Mucosa of descending colon (tissue), 3 donors: ENCODE measurements at regions not wholly inside any gene's neighbourhood (a gene's known extent, or its start where the extent isn't known, plus 50 kb on each side); places are given as distances from the start of the nearest gene placed in this dataset.

Experiments
- ATAC-seq: fragments of 200-7000 bp; cut with Tn5 transposase; one replicate; pipeline ENCODE4 v1.9.1; 2020; ENCODE audit warnings: mild to moderate bottlenecking, moderate library complexity
- DNase-seq, 3 donors: peaks; one replicate each; pipeline ENCODE4 v3.0.0-alpha.2; 2020
- H3K36me3 ChIP-seq: fragments of 200-600 bp; one replicate; pipeline ENCODE4 v1.8.0; 2021; ENCODE audit warnings: low read depth, mild to moderate bottlenecking
- H3K4me1 ChIP-seq: fragments of 200-600 bp; one replicate; pipeline ENCODE4 v1.8.0; 2021; ENCODE audit warnings: low read depth, mild to moderate bottlenecking
- H3K4me3 ChIP-seq: fragments of 200-600 bp; one replicate; pipeline ENCODE4 v1.8.0; 2021; ENCODE audit warnings: mild to moderate bottlenecking
- H3K9me3 ChIP-seq: fragments of 200-600 bp; one replicate; pipeline ENCODE4 v1.8.0; 2021; ENCODE audit warnings: mild to moderate bottlenecking
- intact Hi-C, 2 donors: fragments of 100-400 bp; cut with DNase I in 1 of 2; cut with micrococcal nuclease in 1 of 2; formaldehyde crosslinking; loops; one replicate each; pipeline versions ENCODE4 v1.11.0 to v1.11.1; 2022; cut with DNase I, micrococcal nuclease
- TF ChIP-seq, protein P1 (sequence below): fragments of 200-600 bp; IDR thresholded peaks from one replicate; pipeline ENCODE4 v1.8.0; 2022; ENCODE audit warnings: antibody characterized with exemption, mild to moderate bottlenecking
- donor health status: DM: no; HTN: no; CAD: no; lungs with moderate emphysema.
- donor health status: DM: no; HTN: no; CAD: no.
- donor health status: DM: no; HTN: yes; CAD: no.

DNA sequence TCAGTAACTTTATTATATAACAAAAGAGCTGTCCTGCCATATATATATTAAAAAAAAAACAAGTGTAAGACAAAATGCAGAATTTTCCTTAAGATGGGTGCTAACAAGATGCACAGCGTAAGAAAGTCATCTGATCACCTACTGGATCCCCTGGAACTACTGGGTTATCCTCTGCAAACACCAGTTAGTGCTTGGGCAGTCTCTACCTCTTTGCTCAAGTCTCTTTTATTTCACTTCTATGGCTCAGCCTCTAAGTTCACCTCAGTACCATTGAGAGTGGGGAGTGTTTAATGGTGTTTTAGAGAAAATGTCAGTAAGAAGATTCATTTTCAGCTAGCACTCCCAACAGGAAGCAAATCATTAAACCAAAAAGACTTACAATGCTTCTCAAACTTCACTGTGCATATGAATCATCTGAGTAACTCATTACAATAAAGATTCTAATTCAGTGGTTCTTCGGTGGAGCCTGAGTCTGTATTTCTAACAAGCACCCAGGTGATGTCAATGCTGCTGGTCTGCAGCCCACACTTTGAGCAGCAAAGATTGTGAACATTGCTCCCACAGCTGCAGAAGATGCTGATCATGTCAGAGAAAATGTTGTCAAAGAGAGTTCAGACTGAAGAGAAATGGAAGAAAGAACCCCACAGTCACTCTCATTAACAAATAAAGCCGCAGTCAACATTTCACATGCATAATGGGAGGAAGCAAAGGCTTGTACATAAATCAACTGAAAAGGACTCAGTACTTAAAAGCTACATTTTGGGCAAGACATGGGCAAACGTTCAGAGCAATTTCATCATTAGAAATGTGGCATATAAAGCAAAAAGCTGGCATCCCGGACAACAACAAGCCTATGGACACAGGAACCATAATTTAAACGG lies 227.1 kb upstream of the ATP11B start:
- H3K4me3 ChIP-seq, result no peak overlapping the region
- ATAC-seq (no peak), DNase-seq (no peak)
- TF ChIP-seq, protein P1, sequence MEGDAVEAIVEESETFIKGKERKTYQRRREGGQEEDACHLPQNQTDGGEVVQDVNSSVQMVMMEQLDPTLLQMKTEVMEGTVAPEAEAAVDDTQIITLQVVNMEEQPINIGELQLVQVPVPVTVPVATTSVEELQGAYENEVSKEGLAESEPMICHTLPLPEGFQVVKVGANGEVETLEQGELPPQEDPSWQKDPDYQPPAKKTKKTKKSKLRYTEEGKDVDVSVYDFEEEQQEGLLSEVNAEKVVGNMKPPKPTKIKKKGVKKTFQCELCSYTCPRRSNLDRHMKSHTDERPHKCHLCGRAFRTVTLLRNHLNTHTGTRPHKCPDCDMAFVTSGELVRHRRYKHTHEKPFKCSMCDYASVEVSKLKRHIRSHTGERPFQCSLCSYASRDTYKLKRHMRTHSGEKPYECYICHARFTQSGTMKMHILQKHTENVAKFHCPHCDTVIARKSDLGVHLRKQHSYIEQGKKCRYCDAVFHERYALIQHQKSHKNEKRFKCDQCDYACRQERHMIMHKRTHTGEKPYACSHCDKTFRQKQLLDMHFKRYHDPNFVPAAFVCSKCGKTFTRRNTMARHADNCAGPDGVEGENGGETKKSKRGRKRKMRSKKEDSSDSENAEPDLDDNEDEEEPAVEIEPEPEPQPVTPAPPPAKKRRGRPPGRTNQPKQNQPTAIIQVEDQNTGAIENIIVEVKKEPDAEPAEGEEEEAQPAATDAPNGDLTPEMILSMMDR, result no peak
- no peaks in the 10 kb centered on the region for H3K9me3 ChIP-seq
- H3K4me1 ChIP-seq, result no peaks in the 10 kb centered on the region
- H3K36me3 ChIP-seq, result no peaks in the 10 kb centered on the region
- intact Hi-C loops, result no loop called here

DNA sequence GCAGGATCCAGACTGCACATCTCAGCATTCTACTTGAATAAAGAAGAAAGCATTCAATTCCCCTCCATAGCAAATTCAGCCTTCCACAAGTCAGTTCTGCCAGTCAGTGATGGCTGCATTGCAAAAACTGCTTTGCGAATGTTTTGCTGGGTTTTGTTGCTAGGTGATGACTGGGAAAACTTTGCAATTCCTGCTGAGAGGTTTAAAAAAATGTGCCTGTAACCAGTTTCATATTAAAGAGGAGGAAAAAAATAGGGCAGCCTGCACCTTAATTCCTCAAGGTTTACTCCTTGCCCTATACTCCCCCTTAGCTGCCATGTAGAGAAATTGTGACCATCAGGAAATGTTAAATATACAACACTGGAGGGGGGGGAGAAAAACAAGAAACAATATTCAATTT lies 225.6 kb upstream of the ATP11B start:
- TF ChIP-seq, protein P1, result no peak
- intact Hi-C loops, result no loop called here
- no peaks in the 10 kb centered on the region for H3K4me1 ChIP-seq
- H3K4me3 ChIP-seq, result no peak overlapping the region
- DNase-seq (no peak), ATAC-seq (no peak)
- no peaks in the 10 kb centered on the region for H3K36me3 ChIP-seq
- no peaks in the 10 kb centered on the region for H3K9me3 ChIP-seq

DNA sequence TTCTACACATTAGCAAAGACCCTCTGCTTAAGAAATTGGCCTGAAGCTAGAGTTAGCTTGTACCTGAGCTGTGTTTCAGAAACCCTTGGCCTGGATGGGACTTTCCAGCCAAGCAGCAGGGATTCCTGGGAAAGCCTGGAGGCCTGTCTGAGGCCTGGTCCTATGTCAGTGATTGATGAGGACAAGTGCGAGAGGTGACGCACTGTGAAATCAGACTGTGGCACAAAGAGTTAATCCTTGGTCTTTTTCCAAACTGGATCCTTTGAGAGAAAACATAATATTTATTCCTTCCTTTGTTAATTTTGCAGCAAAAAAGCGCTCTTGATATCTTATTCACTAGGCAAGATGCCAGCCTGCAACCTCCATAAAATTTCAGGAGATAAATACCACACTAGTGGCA lies 225.0 kb upstream of the ATP11B start:
- intact Hi-C loops, result no loop called here
- TF ChIP-seq, protein P1, result no peak
- ATAC-seq, result no peak

DNA sequence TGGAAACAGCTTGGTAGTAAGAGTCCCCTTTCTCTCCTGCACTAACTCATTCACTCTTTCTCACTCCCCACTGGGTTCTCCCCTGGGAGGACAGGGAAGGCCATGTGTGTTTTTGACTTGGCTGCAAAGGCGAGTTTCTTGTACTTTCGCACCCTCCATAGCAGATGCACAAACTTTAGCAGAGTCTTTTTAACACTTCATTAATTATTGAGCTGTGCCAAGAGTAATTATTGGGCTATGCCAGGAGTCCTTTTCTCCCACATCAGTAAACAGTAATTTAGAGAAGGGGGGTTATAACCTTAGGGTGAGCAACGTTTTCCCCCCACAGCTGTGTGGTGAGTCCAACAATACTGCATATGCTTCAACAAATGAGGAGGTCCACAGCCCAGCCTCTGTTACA lies 224.4 kb upstream of the ATP11B start:
- H3K4me3 ChIP-seq, result no peak overlapping the region
- no peaks in the 10 kb centered on the region for H3K36me3 ChIP-seq
- peaks cover 4% of the 10 kb centered on the region for H3K9me3 ChIP-seq
- DNase-seq (no peak), ATAC-seq (no peak)
- intact Hi-C loops, result no loop called here
- H3K4me1 ChIP-seq, result no peaks in the 10 kb centered on the region
- TF ChIP-seq, protein P1, result no peak

More for the DNA sequence above, 225.0 kb upstream of the ATP11B start:
- no peaks in the 10 kb centered on the region for H3K36me3 ChIP-seq
- H3K4me3 ChIP-seq, result no peak overlapping the region
- no peaks in the 10 kb centered on the region for H3K4me1 ChIP-seq
- H3K9me3 ChIP-seq, result no peaks in the 10 kb centered on the region
- no peak for DNase-seq

DNA sequence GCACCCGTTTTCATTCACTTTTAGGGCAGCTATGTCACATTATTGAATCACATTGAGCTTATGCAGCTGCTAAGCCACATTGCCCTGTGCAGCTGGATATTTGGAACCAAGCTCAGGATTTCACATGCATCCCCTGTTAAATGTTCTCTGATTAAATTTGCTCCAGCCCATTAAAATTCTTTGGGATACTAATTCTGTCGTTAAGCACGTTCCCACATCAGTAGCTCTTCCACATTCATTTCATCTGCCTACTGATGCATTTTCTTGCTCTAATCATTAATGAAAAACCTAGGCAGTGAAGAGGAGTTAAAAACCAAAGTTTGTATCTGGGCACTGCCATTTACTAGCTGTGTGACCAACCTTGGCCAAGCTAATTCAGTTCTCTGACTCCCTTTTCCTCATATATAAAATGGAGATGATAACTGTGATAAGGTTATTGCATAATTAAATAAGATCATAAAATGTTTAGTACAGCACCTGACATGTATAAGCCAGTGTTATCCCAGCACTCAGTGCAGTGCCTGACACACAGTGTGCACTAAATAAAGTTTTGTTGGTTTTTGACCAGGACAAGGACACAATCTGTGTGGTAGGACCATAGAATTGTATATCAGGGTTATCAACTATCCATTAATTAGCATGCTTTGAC lies 222.2 kb upstream of the ATP11B start:
- DNase-seq, result no peak
- peak; percentile 91 for ATAC-seq
- no peaks in the 10 kb centered on the region for H3K36me3 ChIP-seq
- TF ChIP-seq, protein P1, result no peak
- no peak overlapping the region for H3K4me3 ChIP-seq
- H3K9me3 ChIP-seq, result peaks cover 10% of the 10 kb centered on the region
- intact Hi-C loops, result no loop called here
- no peaks in the 10 kb centered on the region for H3K4me1 ChIP-seq
